Central memory CD8-positive, alpha-beta T cell (primary cell): ENCODE measurements at regions not wholly inside any gene's neighbourhood (a gene's known extent, or its start where the extent isn't known, plus 50 kb on each side); places are given as distances from the start of the nearest gene placed in this dataset.

Source experiments
- ATAC-seq: fragments of 150-1000 bp; cut with Tn5 transposase; replicated peaks from 2 replicates; pipeline ENCODE4 v1.10.0; 2022; ENCODE audit warnings: mild to moderate bottlenecking, moderate FRiP score, moderate number of reproducible peaks; ENCODE audit not compliant: poor library complexity, severe bottlenecking; ENCODE audit errors: extremely low read depth
- DNase-seq, 2 donors: peaks; one replicate each; pipeline ENCODE4 v3.0.0; 2021; ENCODE audit warnings: low spot score in 2 of 2
- H3K27ac Mint-ChIP-seq: one replicate; pipeline ENCODE4 v1.8.0; 2022; ENCODE audit warnings: low read depth, mild to moderate bottlenecking, moderate library complexity, mixed read lengths
- H3K27me3 Mint-ChIP-seq: one replicate; pipeline ENCODE4 v1.8.0; 2022; ENCODE audit warnings: mixed read lengths
- H3K36me3 Mint-ChIP-seq: one replicate; pipeline ENCODE4 v1.8.0; 2022; ENCODE audit warnings: mild to moderate bottlenecking, moderate library complexity, mixed read lengths; ENCODE audit not compliant: insufficient read depth
- H3K4me1 Mint-ChIP-seq: one replicate; pipeline ENCODE4 v1.8.0; 2022; ENCODE audit warnings: mixed read lengths
- H3K4me3 Mint-ChIP-seq: one replicate; pipeline ENCODE4 v1.8.0; 2022; ENCODE audit warnings: mild to moderate bottlenecking, moderate library complexity, mixed read lengths
- H3K9me3 Mint-ChIP-seq: one replicate; pipeline ENCODE4 v1.8.0; 2022; ENCODE audit warnings: mixed read lengths

DNA sequence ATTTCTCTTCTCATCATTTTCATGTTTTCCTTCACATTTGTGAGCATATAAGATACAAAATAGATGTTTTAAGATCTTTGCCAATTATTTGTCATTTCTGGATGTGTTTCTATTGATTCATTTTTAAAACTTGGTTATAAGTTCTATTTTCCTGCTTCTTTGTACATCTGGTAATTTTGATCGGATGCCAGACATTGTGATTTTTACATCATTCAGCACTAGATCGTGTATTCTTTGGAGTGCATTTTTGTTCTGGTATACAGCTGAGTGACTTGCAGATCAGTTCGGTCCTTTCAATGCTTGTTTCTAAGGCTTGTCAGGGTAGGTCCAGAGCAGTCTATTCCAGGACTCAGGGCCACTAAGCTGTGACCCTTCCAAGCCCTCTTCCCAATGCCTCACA, 198.2 kb downstream of the KLF12 start:
- no peaks in the 10 kb centered on the region for H3K27me3 Mint-ChIP-seq
- H3K27ac Mint-ChIP-seq, result peak overlapping the region; percentile 53
- no peak overlapping the region for H3K4me3 Mint-ChIP-seq
- H3K4me1 Mint-ChIP-seq, result peaks cover 55% of the 10 kb centered on the region
- no peaks in the 10 kb centered on the region for H3K9me3 Mint-ChIP-seq
- no peak for ATAC-seq
- no peak for DNase-seq
- H3K36me3 Mint-ChIP-seq, result peaks cover 15% of the 10 kb centered on the region

GRCh38 chr13:73934771-73935170, 199.4 kb downstream of the KLF12 start:
- ATAC-seq (no peak), DNase-seq (no peak)
- H3K4me3 Mint-ChIP-seq, result peak overlapping the region; percentile 19
- H3K27me3 Mint-ChIP-seq, result no peaks in the 10 kb centered on the region
- H3K9me3 Mint-ChIP-seq, result no peaks in the 10 kb centered on the region
- peaks cover 19% of the 10 kb centered on the region for H3K36me3 Mint-ChIP-seq
- H3K27ac Mint-ChIP-seq, result peak overlapping the region; percentile 57
- peaks cover 45% of the 10 kb centered on the region for H3K4me1 Mint-ChIP-seq

- H3K27ac Mint-ChIP-seq, result peak overlapping the region; percentile 57
- H3K4me1 Mint-ChIP-seq, result peaks cover 46% of the 10 kb centered on the region
These were observed 200.0 kb downstream of the KLF12 start for GRCh38 chr13:73934215-73934641.

DNA sequence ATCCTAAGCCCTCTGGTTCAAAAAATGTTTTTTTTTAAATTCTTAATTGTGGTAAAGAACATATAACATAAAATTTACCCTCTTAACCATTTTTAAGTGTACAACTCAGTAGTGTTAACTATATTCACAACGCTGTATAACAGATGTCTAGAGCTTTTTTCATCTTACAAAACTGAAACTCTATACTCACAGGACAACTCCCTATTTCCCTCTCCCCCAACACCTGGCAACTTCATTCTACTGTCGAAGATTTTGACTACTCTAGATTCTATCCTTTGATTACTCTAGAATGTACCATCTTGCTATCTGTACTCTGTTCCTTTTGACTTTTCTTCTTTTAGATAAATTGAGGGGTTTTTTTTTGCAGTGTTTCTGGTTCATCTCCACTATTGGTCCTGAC, 200.4 kb downstream of the KLF12 start:
- Mint-ChIP-seq H3K27ac (peak overlapping the region; percentile 57), H3K4me1 (peaks cover 51% of the 10 kb centered on the region), H3K36me3 (peaks cover 22% of the 10 kb centered on the region), H3K27me3 (no peaks in the 10 kb centered on the region), H3K4me3 (peak overlapping the region; percentile 19), H3K9me3 (no peaks in the 10 kb centered on the region)
- DNase-seq (no peak), ATAC-seq (peak; percentile 24)

More at GRCh38 chr13:73934215-73934641, 200.0 kb downstream of the KLF12 start:
- Mint-ChIP-seq H3K4me3 (peak overlapping the region; percentile 19), H3K9me3 (no peaks in the 10 kb centered on the region), H3K36me3 (peaks cover 22% of the 10 kb centered on the region), H3K27me3 (no peaks in the 10 kb centered on the region)
- ATAC-seq (no peak), DNase-seq (no peak)

GRCh38 chr13:73932091-73932490, 202.1 kb downstream of the KLF12 start:
- ATAC-seq, result peak; percentile 26
- peaks cover 64% of the 10 kb centered on the region for H3K4me1 Mint-ChIP-seq
- H3K27me3 Mint-ChIP-seq, result no peaks in the 10 kb centered on the region

GRCh38 chr13:73929287-73929932, 204.8 kb downstream of the KLF12 start:
- DNase-seq, result no peak
- Mint-ChIP-seq H3K27ac (peak overlapping the region; percentile 17), H3K4me3 (no peak overlapping the region), H3K27me3 (no peaks in the 10 kb centered on the region), H3K9me3 (no peaks in the 10 kb centered on the region), H3K36me3 (peaks cover 17% of the 10 kb centered on the region), H3K4me1 (peaks cover 68% of the 10 kb centered on the region)
- ATAC-seq, result no peak

More at GRCh38 chr13:73932091-73932490, 202.1 kb downstream of the KLF12 start:
- Mint-ChIP-seq H3K27ac (peak overlapping the region; percentile 67), H3K36me3 (peaks cover 20% of the 10 kb centered on the region), H3K9me3 (no peaks in the 10 kb centered on the region), H3K4me3 (no peak overlapping the region)
- no peak for DNase-seq

- Mint-ChIP-seq H3K36me3 (peaks cover 17% of the 10 kb centered on the region), H3K4me1 (peaks cover 88% of the 10 kb centered on the region), H3K27me3 (no peaks in the 10 kb centered on the region), H3K4me3 (peak overlapping the region; percentile 27), H3K9me3 (no peaks in the 10 kb centered on the region), H3K27ac (peak overlapping the region; percentile 66)
- ATAC-seq, result no peak
- no peak for DNase-seq
These were observed 209.6 kb downstream of the KLF12 start for GRCh38 chr13:73924607-73925006.

DNA sequence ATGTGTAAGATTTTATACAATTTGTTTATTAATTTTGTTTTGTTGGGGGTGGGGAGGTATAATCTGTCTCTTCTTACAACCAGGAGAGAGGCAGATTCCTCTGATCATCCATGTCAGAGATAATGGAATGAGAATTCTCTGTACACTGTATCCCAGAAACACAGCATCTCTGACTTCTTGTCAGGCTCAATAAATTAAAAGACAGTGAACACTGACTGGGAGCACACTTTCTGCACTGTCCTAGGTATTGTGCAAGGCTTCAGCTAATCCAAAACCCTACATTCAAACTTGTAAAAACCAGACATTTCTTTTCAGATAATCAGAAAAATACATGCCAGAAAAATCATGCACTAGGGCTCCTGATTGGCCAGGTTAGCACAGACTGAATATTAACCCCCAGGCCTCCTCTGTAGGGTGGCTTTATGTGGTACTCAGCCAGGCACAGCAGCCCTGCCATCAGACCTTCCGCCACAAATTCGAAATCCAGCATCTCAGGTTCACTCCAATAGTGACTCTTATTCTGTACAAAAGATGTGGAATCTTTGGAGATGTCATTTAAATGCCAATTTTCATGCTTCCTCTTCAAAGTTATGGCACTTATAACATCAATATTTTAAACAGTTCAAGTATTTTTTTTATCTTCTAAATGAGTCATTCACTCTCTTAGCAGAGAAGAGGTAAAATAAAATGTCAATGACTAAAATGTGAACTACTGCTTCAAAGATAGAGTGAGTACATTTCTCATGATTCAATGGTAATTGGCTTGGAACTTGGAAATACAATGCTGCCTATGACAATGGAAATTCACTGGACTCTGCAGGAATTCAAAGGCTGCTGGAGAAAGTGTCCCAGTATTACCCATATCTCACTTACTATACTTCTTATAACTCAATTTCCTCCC, 211.5 kb downstream of the KLF12 start:
- peaks cover 91% of the 10 kb centered on the region for H3K4me1 Mint-ChIP-seq
- no peak overlapping the region for H3K4me3 Mint-ChIP-seq
- no peak overlapping the region for H3K27ac Mint-ChIP-seq
- no peaks in the 10 kb centered on the region for H3K9me3 Mint-ChIP-seq
- no peak for ATAC-seq
- no peak for DNase-seq
- no peaks in the 10 kb centered on the region for H3K27me3 Mint-ChIP-seq
- peaks cover 15% of the 10 kb centered on the region for H3K36me3 Mint-ChIP-seq

GRCh38 chr13:73918691-73919090, 215.5 kb downstream of the KLF12 start:
- DNase-seq (no peak), ATAC-seq (no peak)
- Mint-ChIP-seq H3K4me1 (peaks cover 91% of the 10 kb centered on the region), H3K36me3 (peaks cover 22% of the 10 kb centered on the region), H3K27me3 (no peaks in the 10 kb centered on the region), H3K4me3 (no peak overlapping the region), H3K27ac (peak overlapping the region; percentile 39), H3K9me3 (no peaks in the 10 kb centered on the region)

DNA sequence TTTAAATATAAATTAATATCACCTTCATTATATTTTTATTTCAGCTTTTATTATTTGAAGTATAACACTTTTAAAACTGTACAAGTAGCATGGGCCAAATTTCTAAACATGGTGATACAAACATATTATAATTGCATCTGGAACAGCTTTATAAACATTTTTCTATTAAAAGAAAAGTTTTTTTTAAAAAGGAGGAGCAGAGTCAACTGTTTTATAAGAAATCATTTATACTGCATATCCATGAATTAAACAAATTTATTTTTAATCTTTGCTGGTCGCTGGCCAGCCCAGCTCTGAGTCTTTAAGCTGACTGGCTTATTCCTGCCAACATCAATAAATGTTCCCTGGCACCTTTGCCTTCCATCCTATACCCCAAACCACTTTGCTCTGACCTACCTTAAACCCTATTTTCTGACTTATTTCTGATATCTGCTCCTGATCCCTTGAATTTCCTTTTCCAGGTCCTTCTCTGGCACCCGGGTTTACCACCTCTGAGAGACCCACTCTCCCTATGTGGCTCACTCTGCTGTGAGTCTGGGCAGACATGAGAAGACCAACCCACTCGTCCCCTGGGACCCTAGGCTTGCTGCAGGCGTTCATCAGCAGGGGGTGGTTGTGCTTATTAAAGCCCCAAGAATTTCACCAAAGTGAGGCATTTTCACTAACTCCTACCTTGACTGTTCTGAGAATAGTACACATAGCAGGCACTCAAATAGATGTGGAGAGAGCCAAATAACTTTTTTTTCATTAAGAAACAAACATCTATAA, 220.3 kb downstream of the KLF12 start:
- no peak overlapping the region for H3K4me3 Mint-ChIP-seq
- peak overlapping the region; percentile 45 for H3K27ac Mint-ChIP-seq
- no peak for ATAC-seq

DNA sequence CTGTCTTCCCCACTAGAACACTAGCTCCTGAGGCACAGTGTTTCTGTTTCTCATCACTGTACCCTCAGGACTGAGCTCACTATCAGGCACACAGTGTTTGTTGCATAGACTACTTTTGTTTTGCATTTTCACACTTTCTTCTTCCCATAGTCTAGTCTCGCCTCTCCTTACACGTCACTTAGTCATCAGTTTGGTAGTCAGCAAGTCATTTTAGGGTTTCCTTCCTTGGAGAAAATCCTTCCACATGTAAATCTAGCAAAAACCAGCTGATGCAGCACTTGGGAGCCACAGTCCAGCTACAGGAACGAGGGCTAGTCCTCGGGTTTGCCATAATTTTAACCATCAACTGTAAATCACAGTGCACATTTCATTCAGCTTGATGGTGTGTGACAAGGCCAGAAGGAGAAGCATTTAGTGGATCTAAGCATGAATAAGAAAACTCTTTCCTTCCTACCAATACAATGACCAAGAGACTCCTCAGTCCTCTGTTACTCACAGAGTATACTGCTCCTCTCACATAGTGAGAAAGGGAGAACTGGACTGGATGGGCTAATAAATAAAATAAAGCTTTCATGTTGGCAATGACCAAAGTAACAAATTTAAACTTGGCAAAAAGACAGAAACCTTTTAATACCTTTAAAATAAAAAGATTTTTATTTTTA, 221.0 kb downstream of the KLF12 start:
- Mint-ChIP-seq H3K27ac (peak overlapping the region; percentile 84), H3K4me3 (peak overlapping the region; percentile 4)

More for the DNA sequence above, 220.3 kb downstream of the KLF12 start:
- no peak for DNase-seq
- H3K27me3 Mint-ChIP-seq, result no peaks in the 10 kb centered on the region
- no peaks in the 10 kb centered on the region for H3K9me3 Mint-ChIP-seq
- H3K36me3 Mint-ChIP-seq, result peaks cover 17% of the 10 kb centered on the region
- peaks cover 65% of the 10 kb centered on the region for H3K4me1 Mint-ChIP-seq

GRCh38 chr13:73911361-73911760, 222.8 kb downstream of the KLF12 start:
- Mint-ChIP-seq H3K4me1 (peaks cover 41% of the 10 kb centered on the region), H3K36me3 (peaks cover 16% of the 10 kb centered on the region), H3K27me3 (no peaks in the 10 kb centered on the region), H3K9me3 (no peaks in the 10 kb centered on the region), H3K4me3 (no peak overlapping the region), H3K27ac (no peak overlapping the region)
- ATAC-seq, result no peak
- no peak for DNase-seq

More for the DNA sequence above, 221.0 kb downstream of the KLF12 start:
- H3K9me3 Mint-ChIP-seq, result no peaks in the 10 kb centered on the region
- no peaks in the 10 kb centered on the region for H3K27me3 Mint-ChIP-seq
- peaks cover 58% of the 10 kb centered on the region for H3K4me1 Mint-ChIP-seq
- DNase-seq (no peak), ATAC-seq (peak; percentile 73)
- peaks cover 19% of the 10 kb centered on the region for H3K36me3 Mint-ChIP-seq
